ENCODE measurements at regions not wholly inside any gene's neighbourhood (a gene's known extent, or its start where the extent isn't known, plus 50 kb on each side); places are given as distances from the start of the nearest gene placed in this dataset.

DNA sequence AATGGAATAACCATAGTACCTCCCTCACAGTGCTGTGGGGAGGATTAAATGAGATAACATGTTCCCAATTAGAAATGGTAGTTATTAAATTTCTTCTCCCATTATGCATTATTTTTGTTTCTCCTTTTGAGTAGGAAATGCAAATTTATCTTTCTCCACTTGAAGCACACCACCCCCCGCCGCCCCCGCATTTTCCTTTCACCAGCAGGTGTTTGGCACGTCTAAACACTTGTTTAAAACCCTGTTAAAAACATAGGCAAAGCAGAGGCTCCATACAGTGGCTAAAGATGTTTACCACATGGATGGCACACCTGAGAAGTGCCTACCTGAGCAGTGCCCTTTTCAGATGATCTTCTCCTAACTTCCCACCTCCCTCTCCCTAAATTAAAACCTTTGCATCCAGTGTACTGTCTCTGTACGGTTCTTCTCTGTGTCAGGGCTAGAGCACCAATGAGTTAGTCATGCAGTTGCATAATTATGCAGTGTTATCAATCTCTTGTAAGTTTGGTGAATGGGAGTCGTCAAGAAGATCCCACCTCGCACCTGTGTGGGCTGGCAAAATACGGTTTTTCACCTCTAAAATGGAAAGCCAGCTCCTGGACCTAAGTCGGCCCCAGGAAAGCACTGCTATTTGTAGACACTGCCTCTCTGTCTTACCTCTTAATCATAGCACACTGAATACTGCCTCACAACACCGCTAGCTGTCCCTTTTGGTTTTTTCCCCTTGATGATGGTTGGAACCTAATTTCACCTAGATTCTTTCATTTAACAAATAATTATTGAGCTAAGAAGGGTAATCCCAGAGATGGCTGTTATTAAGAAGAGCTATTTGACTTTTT, 122.0 kb downstream of the CT47B1 start:
- TF ChIP-seq, protein P1, sequence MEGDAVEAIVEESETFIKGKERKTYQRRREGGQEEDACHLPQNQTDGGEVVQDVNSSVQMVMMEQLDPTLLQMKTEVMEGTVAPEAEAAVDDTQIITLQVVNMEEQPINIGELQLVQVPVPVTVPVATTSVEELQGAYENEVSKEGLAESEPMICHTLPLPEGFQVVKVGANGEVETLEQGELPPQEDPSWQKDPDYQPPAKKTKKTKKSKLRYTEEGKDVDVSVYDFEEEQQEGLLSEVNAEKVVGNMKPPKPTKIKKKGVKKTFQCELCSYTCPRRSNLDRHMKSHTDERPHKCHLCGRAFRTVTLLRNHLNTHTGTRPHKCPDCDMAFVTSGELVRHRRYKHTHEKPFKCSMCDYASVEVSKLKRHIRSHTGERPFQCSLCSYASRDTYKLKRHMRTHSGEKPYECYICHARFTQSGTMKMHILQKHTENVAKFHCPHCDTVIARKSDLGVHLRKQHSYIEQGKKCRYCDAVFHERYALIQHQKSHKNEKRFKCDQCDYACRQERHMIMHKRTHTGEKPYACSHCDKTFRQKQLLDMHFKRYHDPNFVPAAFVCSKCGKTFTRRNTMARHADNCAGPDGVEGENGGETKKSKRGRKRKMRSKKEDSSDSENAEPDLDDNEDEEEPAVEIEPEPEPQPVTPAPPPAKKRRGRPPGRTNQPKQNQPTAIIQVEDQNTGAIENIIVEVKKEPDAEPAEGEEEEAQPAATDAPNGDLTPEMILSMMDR (IDR thresholded peaks at IDR 0.05) = no peak
- TF ChIP-seq ZFX (IDR thresholded peaks at IDR 0.05; ENCODE audit: borderline replicate concordance) = no peak
- no peak overlapping the region for H3K27ac ChIP-seq

DNA sequence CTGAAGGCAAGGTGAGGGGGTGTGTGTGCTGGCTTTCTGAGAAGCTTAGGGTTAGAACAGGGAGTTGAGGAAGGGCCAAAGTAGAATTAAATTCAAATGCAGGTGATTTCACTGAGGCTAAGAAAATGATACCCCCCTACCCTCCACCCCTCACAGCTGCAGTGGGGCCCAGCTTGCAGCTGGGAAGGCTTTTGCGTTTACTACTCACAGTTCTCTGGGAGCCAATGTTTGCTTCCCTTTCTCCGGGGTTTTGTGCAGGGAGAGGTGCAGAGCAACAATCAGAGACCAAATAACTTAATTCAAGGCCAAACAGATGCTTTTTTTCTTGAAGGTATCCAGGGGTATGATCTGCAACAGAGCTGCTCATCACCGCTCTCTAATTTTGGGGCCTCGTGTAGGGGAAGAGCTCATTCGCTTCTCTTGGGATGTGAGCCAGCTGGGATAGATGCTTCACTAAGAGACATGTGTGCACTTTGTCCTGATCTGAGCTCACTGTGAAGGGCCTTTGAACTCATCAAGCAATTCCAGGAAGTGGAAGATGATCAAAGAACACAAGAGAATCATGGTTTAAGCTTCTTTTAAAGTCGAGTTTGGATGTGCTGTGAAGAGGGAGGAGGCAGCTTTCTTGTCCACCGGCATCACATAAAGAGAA, 122.7 kb upstream of the C1GALT1C1 start:
- TF ChIP-seq, protein P1 (IDR thresholded peaks at IDR 0.05) = no peak
- TF ChIP-seq ZFX (IDR thresholded peaks at IDR 0.05; ENCODE audit: borderline replicate concordance) = no peak
- H3K27ac ChIP-seq = no peak overlapping the region

GRCh38 chrX:120751683-120752082, 121.8 kb upstream of the C1GALT1C1 start:
- TF ChIP-seq, protein P1 (IDR thresholded peaks at IDR 0.05) = no peak
- TF ChIP-seq ZFX (IDR thresholded peaks at IDR 0.05; ENCODE audit: borderline replicate concordance) = no peak
- no peak overlapping the region for H3K27ac ChIP-seq

- TF ChIP-seq, protein P1 (IDR thresholded peaks at IDR 0.05) = no peak
- TF ChIP-seq ZFX (IDR thresholded peaks at IDR 0.05; ENCODE audit: borderline replicate concordance) = no peak
- H3K27ac ChIP-seq = no peak overlapping the region
Observed at GRCh38 chrX:120750381-120750780, 120.5 kb upstream of the C1GALT1C1 start.

DNA sequence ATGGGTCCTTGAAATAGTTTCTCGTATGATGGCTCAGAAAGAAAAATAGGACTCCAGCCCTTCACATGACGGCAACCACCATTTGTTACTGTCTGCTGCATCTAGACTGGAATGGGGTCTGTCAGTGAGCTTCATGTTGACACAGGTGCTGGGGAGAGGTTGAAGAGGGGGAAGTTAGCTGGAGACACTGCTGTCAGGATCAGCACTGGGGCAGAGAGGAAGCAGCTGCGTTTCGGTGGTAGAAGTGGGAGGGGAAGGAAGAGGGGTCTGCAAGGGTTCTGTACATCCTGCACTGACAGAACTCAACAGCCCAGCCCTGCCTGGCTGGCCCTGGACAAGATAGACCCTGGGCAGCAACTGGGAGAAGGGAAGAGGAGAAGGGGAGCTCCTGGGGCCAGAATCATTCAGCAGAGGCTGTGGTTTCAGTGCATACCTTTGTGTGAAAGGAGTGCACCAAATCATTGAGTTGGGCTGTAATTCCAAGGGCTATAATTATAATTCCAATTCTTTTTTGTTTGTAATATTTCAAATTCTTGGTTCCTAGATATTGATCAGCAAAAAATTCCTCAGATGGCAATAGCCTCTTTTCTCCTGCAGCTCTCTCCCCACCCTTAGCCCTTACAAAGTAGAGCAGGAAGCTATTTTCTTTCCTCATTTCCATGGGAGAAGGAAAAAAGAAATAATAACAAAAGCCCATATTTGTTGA, 119.4 kb upstream of the C1GALT1C1 start:
- no peak overlapping the region for H3K27ac ChIP-seq
- TF ChIP-seq, protein P1 (IDR thresholded peaks at IDR 0.05) = no peak
- TF ChIP-seq ZFX (IDR thresholded peaks at IDR 0.05; ENCODE audit: borderline replicate concordance) = no peak

DNA sequence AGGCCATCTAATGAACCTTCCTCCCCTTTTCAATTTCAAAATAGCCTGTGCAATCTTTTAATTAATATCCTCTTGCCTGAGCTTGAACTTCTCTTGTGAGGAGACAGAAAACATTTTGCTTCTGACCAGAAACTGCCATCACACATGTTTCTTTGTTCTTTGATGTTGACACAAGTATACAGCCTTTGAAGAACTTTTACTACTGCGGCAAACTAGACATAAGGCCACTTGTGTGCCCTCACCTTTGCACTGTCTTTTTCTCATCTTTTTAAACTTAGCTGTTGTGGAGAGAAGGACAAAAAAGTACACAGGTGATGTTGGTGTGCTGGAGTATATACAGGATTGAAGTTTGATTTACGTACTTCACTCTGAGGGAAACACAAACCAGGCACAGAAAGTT, 116.3 kb upstream of the C1GALT1C1 start:
- TF ChIP-seq ZFX (IDR thresholded peaks at IDR 0.05; ENCODE audit: borderline replicate concordance) = no peak
- TF ChIP-seq, protein P1 (IDR thresholded peaks at IDR 0.05) = no peak
- H3K27ac ChIP-seq = no peak overlapping the region

All from 22Rv1 (cell line).